ENCODE measurements at regions not wholly inside any gene's neighbourhood (a gene's known extent, or its start where the extent isn't known, plus 50 kb on each side); places are given as distances from the start of the nearest gene placed in this dataset.

DNA sequence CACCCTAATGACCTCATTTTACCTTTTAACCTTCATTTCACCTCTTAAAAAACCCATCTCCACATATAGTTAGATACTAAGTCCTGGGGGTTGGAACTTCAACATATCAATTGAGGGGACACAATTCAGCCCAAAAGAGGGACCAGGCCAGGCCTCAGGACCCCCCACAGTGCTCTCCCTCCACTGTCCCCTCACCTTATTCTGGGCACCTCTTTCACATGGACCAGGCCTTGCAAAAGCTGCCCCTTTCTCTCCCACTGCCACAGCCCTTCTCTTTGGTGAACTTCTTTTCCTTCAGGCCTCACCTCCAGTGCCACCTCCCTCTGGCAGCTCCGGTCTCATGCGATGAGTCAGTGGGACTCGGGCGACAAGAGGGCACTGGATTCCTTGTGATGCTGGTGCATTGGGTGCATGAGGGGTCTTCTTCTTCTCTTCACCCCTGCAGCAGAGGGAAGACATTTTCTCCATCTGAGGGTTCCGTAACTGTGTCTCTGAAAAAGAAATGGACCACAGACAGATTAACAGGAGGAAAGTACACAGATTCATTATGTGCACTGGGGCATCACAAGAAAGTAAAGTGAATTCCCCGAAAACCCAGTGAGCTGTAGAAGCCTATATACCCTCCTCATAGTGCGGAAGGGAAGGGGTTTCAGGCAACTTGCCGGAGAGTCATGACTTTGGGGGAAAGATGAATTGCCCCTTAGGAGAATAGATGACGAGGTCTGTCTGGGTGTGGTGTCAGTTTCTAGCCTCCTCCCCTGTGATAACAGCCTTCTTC lies 288.7 kb upstream of the IGFBP3 start:
- TF ChIP-seq CTCF (IDR thresholded peaks at IDR 0.05) (no peak), POLR2A (IDR thresholded peaks at IDR 0.05) (no peak)

Data from heart left ventricle (tissue), 13 donors.